ENCODE measurements at regions not wholly inside any gene's neighbourhood (a gene's known extent, or its start where the extent isn't known, plus 50 kb on each side); places are given as distances from the start of the nearest gene placed in this dataset.

DNA sequence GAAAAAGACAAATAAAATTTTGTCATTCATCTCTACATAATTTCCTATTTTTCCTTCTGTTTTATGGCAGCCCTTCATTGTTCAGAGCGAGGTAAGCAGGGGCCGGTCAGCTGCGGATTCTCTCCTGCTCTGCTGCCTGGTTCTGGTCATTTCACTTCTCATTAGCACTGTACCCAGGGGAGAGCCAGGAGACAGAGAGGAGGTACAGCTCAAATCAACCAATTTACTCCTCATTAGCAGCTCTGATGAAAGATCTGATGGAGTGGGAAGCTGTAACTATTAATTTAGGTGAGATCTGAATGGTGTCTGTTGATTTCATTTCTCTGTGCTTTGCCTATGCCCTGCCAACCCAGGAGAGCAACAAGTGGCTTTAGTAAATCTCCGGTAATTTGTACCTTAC lies 241.5 kb upstream of the PFKP start:
- TF ChIP-seq, protein P1, sequence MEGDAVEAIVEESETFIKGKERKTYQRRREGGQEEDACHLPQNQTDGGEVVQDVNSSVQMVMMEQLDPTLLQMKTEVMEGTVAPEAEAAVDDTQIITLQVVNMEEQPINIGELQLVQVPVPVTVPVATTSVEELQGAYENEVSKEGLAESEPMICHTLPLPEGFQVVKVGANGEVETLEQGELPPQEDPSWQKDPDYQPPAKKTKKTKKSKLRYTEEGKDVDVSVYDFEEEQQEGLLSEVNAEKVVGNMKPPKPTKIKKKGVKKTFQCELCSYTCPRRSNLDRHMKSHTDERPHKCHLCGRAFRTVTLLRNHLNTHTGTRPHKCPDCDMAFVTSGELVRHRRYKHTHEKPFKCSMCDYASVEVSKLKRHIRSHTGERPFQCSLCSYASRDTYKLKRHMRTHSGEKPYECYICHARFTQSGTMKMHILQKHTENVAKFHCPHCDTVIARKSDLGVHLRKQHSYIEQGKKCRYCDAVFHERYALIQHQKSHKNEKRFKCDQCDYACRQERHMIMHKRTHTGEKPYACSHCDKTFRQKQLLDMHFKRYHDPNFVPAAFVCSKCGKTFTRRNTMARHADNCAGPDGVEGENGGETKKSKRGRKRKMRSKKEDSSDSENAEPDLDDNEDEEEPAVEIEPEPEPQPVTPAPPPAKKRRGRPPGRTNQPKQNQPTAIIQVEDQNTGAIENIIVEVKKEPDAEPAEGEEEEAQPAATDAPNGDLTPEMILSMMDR (IDR thresholded peaks at IDR 0.05; ENCODE audit: insufficient read depth, low read length, poor library complexity, severe bottlenecking), result no peak
- no peak for TF ChIP-seq EZH2phosphoT487 (conservative IDR thresholded peaks at IDR 0.05; ENCODE audit: low read length)

Data from SU-DHL-6 (cell line).